ENCODE measurements at regions not wholly inside any gene's neighbourhood (a gene's known extent, or its start where the extent isn't known, plus 50 kb on each side); places are given as distances from the start of the nearest gene placed in this dataset.
"Not testable (repeated sequence)": the region's sequence is repeated elsewhere in the genome, so short reads cannot be mapped to it uniquely, and the experiment has no call there.

- peaks cover 0 to 23% (median 13%) of the 10 kb centered on the region in 6 donors for H3K4me1 ChIP-seq
- intact Hi-C loops (cut with DNase I; ENCODE audit: low total_unique reads): no loop called here
- no peaks in the 10 kb centered on the region for H3K9me3 ChIP-seq
- TF ChIP-seq, protein P1, sequence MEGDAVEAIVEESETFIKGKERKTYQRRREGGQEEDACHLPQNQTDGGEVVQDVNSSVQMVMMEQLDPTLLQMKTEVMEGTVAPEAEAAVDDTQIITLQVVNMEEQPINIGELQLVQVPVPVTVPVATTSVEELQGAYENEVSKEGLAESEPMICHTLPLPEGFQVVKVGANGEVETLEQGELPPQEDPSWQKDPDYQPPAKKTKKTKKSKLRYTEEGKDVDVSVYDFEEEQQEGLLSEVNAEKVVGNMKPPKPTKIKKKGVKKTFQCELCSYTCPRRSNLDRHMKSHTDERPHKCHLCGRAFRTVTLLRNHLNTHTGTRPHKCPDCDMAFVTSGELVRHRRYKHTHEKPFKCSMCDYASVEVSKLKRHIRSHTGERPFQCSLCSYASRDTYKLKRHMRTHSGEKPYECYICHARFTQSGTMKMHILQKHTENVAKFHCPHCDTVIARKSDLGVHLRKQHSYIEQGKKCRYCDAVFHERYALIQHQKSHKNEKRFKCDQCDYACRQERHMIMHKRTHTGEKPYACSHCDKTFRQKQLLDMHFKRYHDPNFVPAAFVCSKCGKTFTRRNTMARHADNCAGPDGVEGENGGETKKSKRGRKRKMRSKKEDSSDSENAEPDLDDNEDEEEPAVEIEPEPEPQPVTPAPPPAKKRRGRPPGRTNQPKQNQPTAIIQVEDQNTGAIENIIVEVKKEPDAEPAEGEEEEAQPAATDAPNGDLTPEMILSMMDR (IDR thresholded peaks at IDR 0.05 in 8 of 11, conservative IDR thresholded peaks at IDR 0.05 in 3 of 11): no peak
- peak in 1 of 3 donors; percentile 80 for TF ChIP-seq POLR2AphosphoS5 (IDR thresholded peaks at IDR 0.05)
- DNase-seq: no peak
- H3K4me3 ChIP-seq: no peak overlapping the region
- peak overlapping the region in 7 of 8 donors; percentile 44 to 86 (median 74) for H3K27ac ChIP-seq
- no peaks in the 10 kb centered on the region for H3K36me3 ChIP-seq
- 3 to 6% (median 4%) methylated on average over 9 of the region's 9 CpGs for WGBS, 5 donors
- no peaks in the 10 kb centered on the region for H3K27me3 ChIP-seq (replicated peaks in 1 of 7)
Measured at GRCh38 chr5:17118631-17119030, 98.8 kb upstream of the BASP1 start.

GRCh38 chr5:17120209-17120608 is 97.2 kb upstream of the BASP1 start:
- H3K4me3 ChIP-seq: no peak overlapping the region
- no peak overlapping the region for H3K27ac ChIP-seq
- peaks cover 0 to 23% (median 13%) of the 10 kb centered on the region in 6 donors for H3K4me1 ChIP-seq
- TF ChIP-seq POLR2A (IDR thresholded peaks at IDR 0.05) (no peak), POLR2AphosphoS5 (IDR thresholded peaks at IDR 0.05) (no peak)
- TF ChIP-seq, protein P1 (IDR thresholded peaks at IDR 0.05 in 8 of 11, conservative IDR thresholded peaks at IDR 0.05 in 3 of 11): no peak
- DNase-seq: no peak
- no peaks in the 10 kb centered on the region for H3K36me3 ChIP-seq
- WGBS, 5 donors: 87 to 95% (median 93%) methylated on average over 3 of the region's 3 CpGs
- intact Hi-C loops (cut with DNase I; ENCODE audit: low total_unique reads): no loop called here
- no peaks in the 10 kb centered on the region for H3K27me3 ChIP-seq (replicated peaks in 1 of 7)
- H3K9me3 ChIP-seq: no peaks in the 10 kb centered on the region

DNA sequence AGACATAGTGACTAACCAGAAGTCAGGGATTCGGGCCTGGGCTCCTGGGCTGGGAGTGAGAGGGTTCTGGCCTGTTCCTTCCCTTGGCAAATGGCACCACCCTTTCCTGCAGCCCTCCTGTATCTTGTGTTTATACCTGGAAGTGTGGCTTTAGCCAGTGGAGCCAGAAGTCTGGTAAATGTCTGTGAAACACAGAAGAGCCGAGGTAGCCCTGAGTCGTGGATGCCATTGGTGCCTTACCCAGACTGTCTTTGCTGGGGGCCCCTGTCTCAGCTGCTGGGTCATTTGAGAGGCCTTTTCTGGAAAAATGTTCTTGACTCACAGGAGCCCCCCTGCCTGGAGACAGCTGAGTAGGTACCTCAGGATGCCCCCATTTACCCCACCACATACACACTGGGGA is 95.7 kb upstream of the BASP1 start:
- TF ChIP-seq POLR2A (IDR thresholded peaks at IDR 0.05): no peak
- TF ChIP-seq POLR2AphosphoS5 (IDR thresholded peaks at IDR 0.05): no peak
- TF ChIP-seq, protein P1 (IDR thresholded peaks at IDR 0.05 in 8 of 11, conservative IDR thresholded peaks at IDR 0.05 in 3 of 11): no peak
- H3K9me3 ChIP-seq: no peaks in the 10 kb centered on the region
- H3K4me3 ChIP-seq: no peak overlapping the region
- intact Hi-C loops (cut with DNase I; ENCODE audit: low total_unique reads): no loop called here
- H3K27ac ChIP-seq: no peak overlapping the region
- DNase-seq: no peak
- WGBS, 5 donors: 82 to 97% (median 88%) methylated on average over 3 of the region's 3 CpGs
- no peaks in the 10 kb centered on the region for H3K27me3 ChIP-seq (replicated peaks in 1 of 7)
- no peaks in the 10 kb centered on the region for H3K36me3 ChIP-seq
- peaks cover 0 to 23% (median 13%) of the 10 kb centered on the region in 6 donors for H3K4me1 ChIP-seq

GRCh38 chr5:17123010-17123409 is 94.4 kb upstream of the BASP1 start:
- intact Hi-C loops (cut with DNase I; ENCODE audit: low total_unique reads): no loop called here
- H3K36me3 ChIP-seq: no peaks in the 10 kb centered on the region
- H3K9me3 ChIP-seq: no peaks in the 10 kb centered on the region
- whole genome bisulfite sequencing, 5 donors: 82 to 93% (median 90%) methylated on average over 5 of the region's 5 CpGs
- H3K27me3 ChIP-seq (replicated peaks in 1 of 7): no peaks in the 10 kb centered on the region
- H3K27ac ChIP-seq: no peak overlapping the region
- TF ChIP-seq POLR2AphosphoS5 (IDR thresholded peaks at IDR 0.05): no peak
- TF ChIP-seq, protein P1 (IDR thresholded peaks at IDR 0.05 in 8 of 11, conservative IDR thresholded peaks at IDR 0.05 in 3 of 11): no peak
- no peak for TF ChIP-seq POLR2A (IDR thresholded peaks at IDR 0.05)
- peaks cover 0 to 20% (median 13%) of the 10 kb centered on the region in 6 donors for H3K4me1 ChIP-seq
- no peak for DNase-seq
- no peak overlapping the region for H3K4me3 ChIP-seq

GRCh38 chr5:17123773-17124172 is 93.7 kb upstream of the BASP1 start:
- DNase-seq; H3K27me3 ChIP-seq (replicated peaks in 1 of 7); H3K36me3 ChIP-seq; H3K9me3 ChIP-seq; intact Hi-C loops (cut with DNase I; ENCODE audit: low total_unique reads); H3K4me3 ChIP-seq; H3K27ac ChIP-seq: not testable (repeated sequence)
- H3K4me1 ChIP-seq: peaks cover 0 to 12% (median 8%) of the 10 kb centered on the region in 6 donors
- 49 to 70% (median 56%) methylated on average over 3 of the region's 3 CpGs for WGBS, 5 donors

Measured in spleen (tissue), 11 donors.